ENCODE measurements at regions not wholly inside any gene's neighbourhood (a gene's known extent, or its start where the extent isn't known, plus 50 kb on each side); places are given as distances from the start of the nearest gene placed in this dataset.

- TF ChIP-seq TAF1 (IDR thresholded peaks at IDR 0.05; ENCODE audit: low read depth), result no peak
- TF ChIP-seq RAD21 (IDR thresholded peaks at IDR 0.05; ENCODE audit: low read depth), result no peak
- no peak for TF ChIP-seq TCF12 (IDR thresholded peaks at IDR 0.05; ENCODE audit: low read depth)
- no peak for TF ChIP-seq FOXM1 (IDR thresholded peaks at IDR 0.05; ENCODE audit: borderline replicate concordance, low read depth)
- no peak for TF ChIP-seq EP300 (IDR thresholded peaks at IDR 0.05; ENCODE audit: borderline replicate concordance)
- no peak for TF ChIP-seq USF1 (IDR thresholded peaks at IDR 0.05)
- TF ChIP-seq, protein P1, sequence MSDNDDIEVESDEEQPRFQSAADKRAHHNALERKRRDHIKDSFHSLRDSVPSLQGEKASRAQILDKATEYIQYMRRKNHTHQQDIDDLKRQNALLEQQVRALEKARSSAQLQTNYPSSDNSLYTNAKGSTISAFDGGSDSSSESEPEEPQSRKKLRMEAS (IDR thresholded peaks at IDR 0.05), result no peak
- no peak for TF ChIP-seq CREB1 (IDR thresholded peaks at IDR 0.05; ENCODE audit: low read depth)
- TF ChIP-seq NFIC (IDR thresholded peaks at IDR 0.05), result no peak
- TF ChIP-seq EGR1 (IDR thresholded peaks at IDR 0.05), result no peak
- TF ChIP-seq, protein P2, sequence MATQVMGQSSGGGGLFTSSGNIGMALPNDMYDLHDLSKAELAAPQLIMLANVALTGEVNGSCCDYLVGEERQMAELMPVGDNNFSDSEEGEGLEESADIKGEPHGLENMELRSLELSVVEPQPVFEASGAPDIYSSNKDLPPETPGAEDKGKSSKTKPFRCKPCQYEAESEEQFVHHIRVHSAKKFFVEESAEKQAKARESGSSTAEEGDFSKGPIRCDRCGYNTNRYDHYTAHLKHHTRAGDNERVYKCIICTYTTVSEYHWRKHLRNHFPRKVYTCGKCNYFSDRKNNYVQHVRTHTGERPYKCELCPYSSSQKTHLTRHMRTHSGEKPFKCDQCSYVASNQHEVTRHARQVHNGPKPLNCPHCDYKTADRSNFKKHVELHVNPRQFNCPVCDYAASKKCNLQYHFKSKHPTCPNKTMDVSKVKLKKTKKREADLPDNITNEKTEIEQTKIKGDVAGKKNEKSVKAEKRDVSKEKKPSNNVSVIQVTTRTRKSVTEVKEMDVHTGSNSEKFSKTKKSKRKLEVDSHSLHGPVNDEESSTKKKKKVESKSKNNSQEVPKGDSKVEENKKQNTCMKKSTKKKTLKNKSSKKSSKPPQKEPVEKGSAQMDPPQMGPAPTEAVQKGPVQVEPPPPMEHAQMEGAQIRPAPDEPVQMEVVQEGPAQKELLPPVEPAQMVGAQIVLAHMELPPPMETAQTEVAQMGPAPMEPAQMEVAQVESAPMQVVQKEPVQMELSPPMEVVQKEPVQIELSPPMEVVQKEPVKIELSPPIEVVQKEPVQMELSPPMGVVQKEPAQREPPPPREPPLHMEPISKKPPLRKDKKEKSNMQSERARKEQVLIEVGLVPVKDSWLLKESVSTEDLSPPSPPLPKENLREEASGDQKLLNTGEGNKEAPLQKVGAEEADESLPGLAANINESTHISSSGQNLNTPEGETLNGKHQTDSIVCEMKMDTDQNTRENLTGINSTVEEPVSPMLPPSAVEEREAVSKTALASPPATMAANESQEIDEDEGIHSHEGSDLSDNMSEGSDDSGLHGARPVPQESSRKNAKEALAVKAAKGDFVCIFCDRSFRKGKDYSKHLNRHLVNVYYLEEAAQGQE (IDR thresholded peaks at IDR 0.05; ENCODE audit: low read depth), result no peak
- TF ChIP-seq CEBPB (IDR thresholded peaks at IDR 0.05), result no peak
These were observed 255.3 kb upstream of the POU3F3 start for GRCh38 chr2:104598636-104599035.
